AG04450 (cell line): ENCODE measurements at regions not wholly inside any gene's neighbourhood (a gene's known extent, or its start where the extent isn't known, plus 50 kb on each side); places are given as distances from the start of the nearest gene placed in this dataset.

Experiments
- CTCF ChIA-PET: fragments of 300-600, 350-600 bp; formaldehyde crosslinking; extraction: SDS; loops from one replicate; lab custom pipeline; 2022; ENCODE audit warnings: antibody characterized with exemption, inconsistent platforms; lab: Charles Lee
- POLR2A ChIA-PET: fragments of 350-600 bp; formaldehyde crosslinking; extraction: SDS; loops from one replicate; lab custom pipeline; 2021; ENCODE audit warnings: antibody characterized with exemption, inconsistent platforms; lab: Yijun Ruan, JAX
- DNase-seq: peaks from one replicate; pipeline ENCODE4 v3.0.0-alpha.2; 2011; ENCODE audit warnings: low read depth, low spot score
- H3K27ac ChIP-seq: one replicate; pipeline ENCODE4 v1.5.1; 2012; ENCODE audit warnings: low read depth, low read length, control low read depth
- H3K27me3 ChIP-seq: one replicate; pipeline ENCODE4 v1.6.0; 2012; ENCODE audit warnings: low read length; ENCODE audit not compliant: control insufficient read depth, insufficient read depth
- H3K4me3 ChIP-seq: 2 replicates; pipeline ENCODE4 v1.5.1; 2011; ENCODE audit warnings: mild to moderate bottlenecking, low read depth, low read length, control low read depth
- H3K9me3 ChIP-seq: 2 replicates; pipeline ENCODE4 v1.5.1; 2012; ENCODE audit warnings: low read length; ENCODE audit not compliant: control insufficient read depth, insufficient read depth
- TF ChIP-seq, protein P1 (sequence below): IDR thresholded peaks from 2 replicates; pipeline ENCODE4 v1.5.1; 2011; ENCODE audit warnings: low read depth, low read length, control low read depth, inconsistent platforms

DNA sequence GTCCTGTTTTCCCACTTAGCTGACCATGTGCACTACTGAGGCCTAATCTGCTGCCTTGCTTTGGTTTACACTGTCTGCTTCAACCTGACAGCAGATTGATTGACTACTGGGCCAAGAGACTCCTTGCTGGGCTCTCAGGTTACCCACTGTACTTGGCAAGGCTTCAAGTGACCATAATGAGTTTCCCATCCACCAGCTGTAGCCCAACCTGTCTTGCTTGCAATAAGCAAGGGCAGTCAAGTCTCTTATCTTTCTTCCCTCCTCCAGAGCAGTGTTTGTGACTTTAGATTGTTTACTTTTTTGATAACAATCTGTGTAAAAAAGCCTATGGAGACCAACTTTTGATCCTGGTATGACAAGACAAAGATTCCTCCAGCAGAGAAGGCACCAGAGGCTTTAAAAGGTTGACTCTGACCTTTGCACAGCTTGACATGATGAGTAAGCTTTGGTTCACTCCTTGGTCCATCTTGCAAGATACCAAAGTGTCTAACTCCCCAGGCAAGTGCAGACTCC lies 912.3 kb upstream of the SEMA6A start:
- DNase-seq, result no peak

DNA sequence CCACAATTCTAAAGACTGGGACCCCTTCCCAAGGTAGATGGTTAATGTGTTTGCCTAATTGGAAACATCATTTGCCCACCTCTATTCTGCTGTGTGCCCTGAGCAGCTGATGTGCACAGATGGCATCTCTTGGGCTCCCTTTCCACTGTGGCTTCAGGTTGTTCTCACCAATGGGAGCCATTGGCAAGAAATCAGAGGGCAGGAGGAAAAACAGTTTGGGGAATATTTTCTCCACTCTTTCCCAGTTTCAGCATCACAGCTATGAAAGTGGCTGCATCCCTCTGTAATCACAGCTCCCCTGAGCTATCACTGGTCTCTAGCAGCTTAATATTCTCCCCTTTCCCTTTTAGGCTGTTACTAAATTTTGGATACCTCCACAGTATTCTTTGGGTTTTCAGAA lies 911.6 kb upstream of the SEMA6A start:
- H3K4me3 ChIP-seq, result no peak overlapping the region
- DNase-seq, result no peak
- H3K27me3 ChIP-seq, result no peaks in the 10 kb centered on the region
- POLR2A ChIA-PET, result no interaction called here
- TF ChIP-seq, protein P1, sequence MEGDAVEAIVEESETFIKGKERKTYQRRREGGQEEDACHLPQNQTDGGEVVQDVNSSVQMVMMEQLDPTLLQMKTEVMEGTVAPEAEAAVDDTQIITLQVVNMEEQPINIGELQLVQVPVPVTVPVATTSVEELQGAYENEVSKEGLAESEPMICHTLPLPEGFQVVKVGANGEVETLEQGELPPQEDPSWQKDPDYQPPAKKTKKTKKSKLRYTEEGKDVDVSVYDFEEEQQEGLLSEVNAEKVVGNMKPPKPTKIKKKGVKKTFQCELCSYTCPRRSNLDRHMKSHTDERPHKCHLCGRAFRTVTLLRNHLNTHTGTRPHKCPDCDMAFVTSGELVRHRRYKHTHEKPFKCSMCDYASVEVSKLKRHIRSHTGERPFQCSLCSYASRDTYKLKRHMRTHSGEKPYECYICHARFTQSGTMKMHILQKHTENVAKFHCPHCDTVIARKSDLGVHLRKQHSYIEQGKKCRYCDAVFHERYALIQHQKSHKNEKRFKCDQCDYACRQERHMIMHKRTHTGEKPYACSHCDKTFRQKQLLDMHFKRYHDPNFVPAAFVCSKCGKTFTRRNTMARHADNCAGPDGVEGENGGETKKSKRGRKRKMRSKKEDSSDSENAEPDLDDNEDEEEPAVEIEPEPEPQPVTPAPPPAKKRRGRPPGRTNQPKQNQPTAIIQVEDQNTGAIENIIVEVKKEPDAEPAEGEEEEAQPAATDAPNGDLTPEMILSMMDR, result no peak
- CTCF ChIA-PET, result no interaction called here
- peaks cover 2% of the 10 kb centered on the region; the same call in 1 of the 2 replicates for H3K9me3 ChIP-seq
- H3K27ac ChIP-seq, result no peak overlapping the region

More for the DNA sequence above, 912.3 kb upstream of the SEMA6A start:
- Histone ChIP-seq H3K27me3 (no peaks in the 10 kb centered on the region), H3K4me3 (no peak overlapping the region), H3K9me3 (peaks cover 2% of the 10 kb centered on the region; the same call in 1 of the 2 replicates), H3K27ac (no peak overlapping the region)
- POLR2A ChIA-PET, result no interaction called here
- TF ChIP-seq, protein P1, result no peak
- CTCF ChIA-PET, result no interaction called here

DNA sequence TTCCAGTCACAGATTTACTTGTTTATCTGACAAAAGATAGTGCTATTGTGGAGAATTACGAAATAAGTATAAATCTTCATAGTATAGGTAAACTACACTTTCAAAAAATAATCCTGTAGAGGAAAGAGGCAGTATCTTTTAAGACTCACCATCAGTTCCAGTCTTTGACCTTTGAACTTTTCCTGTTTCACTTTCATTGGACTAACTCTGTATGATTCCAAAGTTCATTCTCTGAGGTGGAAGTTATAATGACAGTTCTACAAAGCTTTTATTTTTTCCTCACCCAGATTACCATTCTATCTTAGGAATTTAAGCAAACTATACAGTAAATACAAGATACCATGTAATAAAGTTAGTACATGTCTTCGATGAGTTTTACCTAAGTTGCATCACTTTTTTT lies 901.3 kb upstream of the SEMA6A start:
- no peak overlapping the region for H3K4me3 ChIP-seq
- TF ChIP-seq, protein P1, result no peak
- ChIA-PET POLR2A (no interaction called here), CTCF (no interaction called here)
- H3K27me3 ChIP-seq, result no peaks in the 10 kb centered on the region
- H3K9me3 ChIP-seq, result no peaks in the 10 kb centered on the region
- no peak overlapping the region for H3K27ac ChIP-seq
- no peak for DNase-seq

DNA sequence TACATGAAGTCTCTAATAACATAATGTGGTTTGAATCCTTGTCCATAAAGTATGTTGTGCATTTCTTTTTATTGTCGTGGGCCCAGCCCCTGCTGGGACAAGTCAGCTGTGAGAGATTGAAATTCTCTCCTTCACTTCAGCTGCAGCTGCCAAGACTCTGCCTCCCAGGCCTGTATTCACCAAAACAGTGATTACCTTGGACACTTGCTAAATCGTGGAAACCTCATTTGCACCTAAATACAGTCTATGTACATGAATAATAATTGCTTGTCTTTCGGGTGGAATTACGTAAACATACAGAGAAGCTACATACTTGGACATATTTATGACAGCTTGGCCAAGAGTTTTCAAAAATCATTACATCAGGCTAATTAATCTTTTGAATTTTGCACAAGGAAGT lies 898.5 kb upstream of the SEMA6A start:
- no peaks in the 10 kb centered on the region for H3K9me3 ChIP-seq
- TF ChIP-seq, protein P1, result no peak
- POLR2A ChIA-PET, result no interaction called here
- CTCF ChIA-PET, result no interaction called here
- no peaks in the 10 kb centered on the region for H3K27me3 ChIP-seq
- H3K4me3 ChIP-seq, result no peak overlapping the region
- H3K27ac ChIP-seq, result no peak overlapping the region
- no peak for DNase-seq

DNA sequence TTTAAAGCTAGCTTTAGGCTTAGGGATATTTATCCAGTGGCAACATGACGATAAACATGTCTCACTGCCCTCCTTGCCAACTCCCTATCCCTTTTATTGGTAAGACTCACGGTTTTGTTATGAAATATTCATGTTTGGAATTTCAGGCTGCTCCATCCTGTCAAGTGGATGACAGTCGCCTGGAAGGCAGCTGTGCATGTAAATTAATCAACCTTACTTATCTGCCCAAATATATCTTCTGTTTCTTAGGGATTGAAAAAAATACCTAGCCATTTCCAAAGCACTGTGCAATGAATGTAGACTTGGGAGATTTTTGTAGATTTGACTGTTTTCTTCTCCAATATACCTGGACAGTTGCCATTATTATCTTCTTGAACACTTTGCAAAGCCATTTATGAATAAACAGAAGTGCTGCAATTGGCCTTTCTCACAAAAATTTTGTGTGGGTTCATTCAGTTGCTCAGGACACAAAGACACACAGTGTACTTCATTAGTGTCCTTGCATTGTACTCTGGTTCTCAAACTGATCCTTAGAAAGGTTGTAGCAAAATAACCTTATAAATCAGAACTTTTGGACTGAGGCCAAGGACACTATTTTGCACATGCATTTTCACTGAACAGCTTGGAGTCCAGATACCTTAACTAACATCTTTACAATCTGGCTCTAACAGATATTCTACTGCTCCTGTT lies 889.4 kb upstream of the SEMA6A start:
- Histone ChIP-seq H3K27ac (no peak overlapping the region), H3K9me3 (no peaks in the 10 kb centered on the region), H3K4me3 (no peak overlapping the region), H3K27me3 (no peaks in the 10 kb centered on the region)
- no peak for DNase-seq
- ChIA-PET POLR2A (no interaction called here), CTCF (no interaction called here)
- TF ChIP-seq, protein P1, result no peak
